ENCODE measurements at regions not wholly inside any gene's neighbourhood (a gene's known extent, or its start where the extent isn't known, plus 50 kb on each side); places are given as distances from the start of the nearest gene placed in this dataset.

DNA sequence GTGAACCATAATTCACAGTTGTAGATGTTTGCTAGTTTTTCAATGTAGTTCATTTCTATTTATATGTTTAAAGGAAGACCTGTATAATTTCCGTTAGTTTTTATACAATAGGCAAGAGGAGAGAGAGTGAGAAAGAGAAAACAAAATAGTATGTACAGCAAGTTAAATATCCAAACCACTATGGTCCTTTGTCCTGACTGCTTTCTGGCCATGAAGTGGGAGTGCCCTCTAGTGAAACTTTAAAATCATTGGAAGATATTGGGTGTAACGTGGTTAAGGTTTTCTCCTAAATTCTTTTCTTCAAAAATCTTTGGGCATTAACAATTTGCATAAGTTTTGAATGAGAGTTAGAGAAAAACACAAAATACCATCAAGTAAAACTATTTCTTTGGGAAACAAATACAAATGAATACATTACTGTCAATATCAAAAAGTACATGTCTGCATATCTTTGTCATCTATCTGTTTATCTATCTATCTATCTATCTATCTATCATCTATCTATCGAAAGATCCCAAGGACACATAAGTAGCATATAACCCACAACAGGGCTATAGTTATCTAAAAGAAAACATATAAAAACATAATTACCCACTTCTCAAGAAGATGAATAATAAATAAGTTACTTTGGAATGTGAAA lies 534.6 kb upstream of the ATP11B start:
- H3K27ac Mint-ChIP-seq (ENCODE audit: unreplicated experiment), result no peak overlapping the region
- no peaks in the 10 kb centered on the region for H3K4me1 ChIP-seq (ENCODE audit: insufficient read depth, low read length)
- no peak overlapping the region for H3K4me2 ChIP-seq (ENCODE audit: low read length)
- FAIRE-seq, result no peak
- no peak overlapping the region for H3K4me3 Mint-ChIP-seq (ENCODE audit: unreplicated experiment)
- no peaks in the 10 kb centered on the region for H3K9me3 ChIP-seq (ENCODE audit: insufficient read depth, low read depth, low read length)
- peaks cover 19% of the 10 kb centered on the region for H3K27me3 Mint-ChIP-seq (ENCODE audit: low read depth, unreplicated experiment)
- peak; percentile 42 for DNase-seq (ENCODE audit: low read depth)
- no peaks in the 10 kb centered on the region for H3K27me3 ChIP-seq (ENCODE audit: insufficient read depth, low read length)
- H2AFZ ChIP-seq (ENCODE audit: low read depth, low read length), result no peak overlapping the region
- H4K20me1 ChIP-seq (ENCODE audit: insufficient read depth, low read length), result no peaks in the 10 kb centered on the region
- no peak overlapping the region for H3K27ac ChIP-seq (ENCODE audit: low read depth, low read length)
- no peak overlapping the region for H3K9ac ChIP-seq (ENCODE audit: low read length)
- no peaks in the 10 kb centered on the region for H3K4me1 Mint-ChIP-seq (ENCODE audit: low read depth, unreplicated experiment)
- no peak for TF ChIP-seq EZH2 (IDR thresholded peaks at IDR 0.05; ENCODE audit: insufficient read depth, low read length)
- TF ChIP-seq, protein P1, sequence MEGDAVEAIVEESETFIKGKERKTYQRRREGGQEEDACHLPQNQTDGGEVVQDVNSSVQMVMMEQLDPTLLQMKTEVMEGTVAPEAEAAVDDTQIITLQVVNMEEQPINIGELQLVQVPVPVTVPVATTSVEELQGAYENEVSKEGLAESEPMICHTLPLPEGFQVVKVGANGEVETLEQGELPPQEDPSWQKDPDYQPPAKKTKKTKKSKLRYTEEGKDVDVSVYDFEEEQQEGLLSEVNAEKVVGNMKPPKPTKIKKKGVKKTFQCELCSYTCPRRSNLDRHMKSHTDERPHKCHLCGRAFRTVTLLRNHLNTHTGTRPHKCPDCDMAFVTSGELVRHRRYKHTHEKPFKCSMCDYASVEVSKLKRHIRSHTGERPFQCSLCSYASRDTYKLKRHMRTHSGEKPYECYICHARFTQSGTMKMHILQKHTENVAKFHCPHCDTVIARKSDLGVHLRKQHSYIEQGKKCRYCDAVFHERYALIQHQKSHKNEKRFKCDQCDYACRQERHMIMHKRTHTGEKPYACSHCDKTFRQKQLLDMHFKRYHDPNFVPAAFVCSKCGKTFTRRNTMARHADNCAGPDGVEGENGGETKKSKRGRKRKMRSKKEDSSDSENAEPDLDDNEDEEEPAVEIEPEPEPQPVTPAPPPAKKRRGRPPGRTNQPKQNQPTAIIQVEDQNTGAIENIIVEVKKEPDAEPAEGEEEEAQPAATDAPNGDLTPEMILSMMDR (IDR thresholded peaks at IDR 0.05; ENCODE audit: insufficient read depth, low read depth, low read length), result peak; percentile 67
- no peaks in the 10 kb centered on the region for H3K79me2 ChIP-seq (ENCODE audit: insufficient read depth, low read length)
- H3K36me3 Mint-ChIP-seq (ENCODE audit: low read depth, unreplicated experiment), result no peaks in the 10 kb centered on the region
- no peaks in the 10 kb centered on the region for H3K9me3 Mint-ChIP-seq (ENCODE audit: unreplicated experiment)
- no peaks in the 10 kb centered on the region for H3K36me3 ChIP-seq (ENCODE audit: insufficient read depth, low read length)
- H3K4me3 ChIP-seq (ENCODE audit: insufficient read depth, low read depth, low read length), result no peak overlapping the region

DNA sequence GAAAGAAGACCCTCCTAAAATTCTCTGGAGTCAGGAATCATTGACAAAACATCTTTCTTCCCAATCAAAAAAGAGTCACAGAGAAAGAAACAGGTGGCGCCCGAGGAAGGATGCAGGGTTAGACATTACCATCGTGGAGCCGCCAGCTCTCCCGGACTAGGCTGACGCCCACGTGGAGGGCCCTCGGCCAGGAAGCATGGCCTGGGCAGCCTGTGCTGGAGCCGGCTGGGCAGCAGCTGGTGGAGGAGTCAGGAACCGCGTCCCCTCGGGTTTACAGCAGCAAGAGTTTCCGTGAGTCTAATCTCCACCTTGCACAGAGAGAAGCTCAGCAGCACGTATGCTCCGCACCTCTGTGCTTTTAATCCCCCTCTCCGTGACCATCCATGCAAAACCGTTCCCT lies 533.7 kb upstream of the ATP11B start:
- no peak for TF ChIP-seq EZH2 (IDR thresholded peaks at IDR 0.05; ENCODE audit: insufficient read depth, low read length)
- TF ChIP-seq, protein P1 (IDR thresholded peaks at IDR 0.05; ENCODE audit: insufficient read depth, low read depth, low read length), result no peak

DNA sequence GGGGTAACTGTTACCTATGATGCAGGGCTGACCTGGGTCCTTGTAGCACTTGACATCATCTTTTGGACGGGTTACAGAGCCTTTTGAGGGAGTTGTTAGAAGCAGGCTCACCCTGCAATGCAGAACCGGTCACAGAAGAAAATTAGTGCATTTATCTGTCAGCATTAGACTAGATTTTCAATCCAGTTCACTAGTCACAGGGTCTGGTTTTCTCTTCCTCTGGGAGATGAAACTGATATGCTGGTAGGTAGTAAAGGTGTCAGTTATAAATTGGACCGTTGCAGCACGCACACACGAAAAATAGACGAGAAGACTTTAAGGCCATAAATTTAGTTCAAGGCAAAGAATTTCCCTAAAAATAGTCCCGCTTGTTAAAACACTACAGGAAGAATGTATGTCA lies 532.3 kb upstream of the ATP11B start:
- Histone ChIP-seq H2AFZ (ENCODE audit: low read depth, low read length) (no peak overlapping the region), H3K9me3 (ENCODE audit: insufficient read depth, low read depth, low read length) (no peaks in the 10 kb centered on the region), H3K4me2 (ENCODE audit: low read length) (no peak overlapping the region), H4K20me1 (ENCODE audit: insufficient read depth, low read length) (no peaks in the 10 kb centered on the region), H3K79me2 (ENCODE audit: insufficient read depth, low read length) (no peaks in the 10 kb centered on the region), H3K9ac (ENCODE audit: low read length) (no peak overlapping the region), H3K4me1 (ENCODE audit: insufficient read depth, low read length) (no peaks in the 10 kb centered on the region), H3K36me3 (ENCODE audit: insufficient read depth, low read length) (no peaks in the 10 kb centered on the region), H3K27ac (ENCODE audit: low read depth, low read length) (no peak overlapping the region), H3K4me3 (ENCODE audit: insufficient read depth, low read depth, low read length) (no peak overlapping the region), H3K27me3 (ENCODE audit: insufficient read depth, low read length) (no peaks in the 10 kb centered on the region)
- TF ChIP-seq EZH2 (IDR thresholded peaks at IDR 0.05; ENCODE audit: insufficient read depth, low read length), result no peak
- TF ChIP-seq, protein P1 (IDR thresholded peaks at IDR 0.05; ENCODE audit: insufficient read depth, low read depth, low read length), result no peak
- H3K27ac Mint-ChIP-seq (ENCODE audit: unreplicated experiment), result no peak overlapping the region
- H3K9me3 Mint-ChIP-seq (ENCODE audit: unreplicated experiment), result no peaks in the 10 kb centered on the region
- H3K36me3 Mint-ChIP-seq (ENCODE audit: low read depth, unreplicated experiment), result no peaks in the 10 kb centered on the region
- no peaks in the 10 kb centered on the region for H3K4me1 Mint-ChIP-seq (ENCODE audit: low read depth, unreplicated experiment)
- no peak overlapping the region for H3K4me3 Mint-ChIP-seq (ENCODE audit: unreplicated experiment)
- H3K27me3 Mint-ChIP-seq (ENCODE audit: low read depth, unreplicated experiment), result peaks cover 19% of the 10 kb centered on the region
- no peak for DNase-seq (ENCODE audit: low read depth)
- no peak for FAIRE-seq

More for the DNA sequence above, 533.7 kb upstream of the ATP11B start:
- Histone ChIP-seq H3K9me3 (ENCODE audit: insufficient read depth, low read depth, low read length) (no peaks in the 10 kb centered on the region), H3K4me2 (ENCODE audit: low read length) (peak overlapping the region; percentile 54), H3K4me3 (ENCODE audit: insufficient read depth, low read depth, low read length) (no peak overlapping the region), H3K36me3 (ENCODE audit: insufficient read depth, low read length) (no peaks in the 10 kb centered on the region), H3K27ac (ENCODE audit: low read depth, low read length) (no peak overlapping the region), H2AFZ (ENCODE audit: low read depth, low read length) (peak overlapping the region; percentile 15), H3K4me1 (ENCODE audit: insufficient read depth, low read length) (no peaks in the 10 kb centered on the region), H3K27me3 (ENCODE audit: insufficient read depth, low read length) (no peaks in the 10 kb centered on the region), H3K79me2 (ENCODE audit: insufficient read depth, low read length) (no peaks in the 10 kb centered on the region), H4K20me1 (ENCODE audit: insufficient read depth, low read length) (no peaks in the 10 kb centered on the region), H3K9ac (ENCODE audit: low read length) (no peak overlapping the region)
- FAIRE-seq, result no peak
- Mint-ChIP-seq H3K4me3 (ENCODE audit: unreplicated experiment) (no peak overlapping the region), H3K9me3 (ENCODE audit: unreplicated experiment) (no peaks in the 10 kb centered on the region), H3K27me3 (ENCODE audit: low read depth, unreplicated experiment) (peaks cover 19% of the 10 kb centered on the region), H3K36me3 (ENCODE audit: low read depth, unreplicated experiment) (no peaks in the 10 kb centered on the region), H3K27ac (ENCODE audit: unreplicated experiment) (no peak overlapping the region), H3K4me1 (ENCODE audit: low read depth, unreplicated experiment) (no peaks in the 10 kb centered on the region)
- peak; percentile 28 for DNase-seq (ENCODE audit: low read depth)

All from astrocyte (in vitro differentiated cells and primary cell).